ENCODE measurements at regions not wholly inside any gene's neighbourhood (a gene's known extent, or its start where the extent isn't known, plus 50 kb on each side); places are given as distances from the start of the nearest gene placed in this dataset.

DNA sequence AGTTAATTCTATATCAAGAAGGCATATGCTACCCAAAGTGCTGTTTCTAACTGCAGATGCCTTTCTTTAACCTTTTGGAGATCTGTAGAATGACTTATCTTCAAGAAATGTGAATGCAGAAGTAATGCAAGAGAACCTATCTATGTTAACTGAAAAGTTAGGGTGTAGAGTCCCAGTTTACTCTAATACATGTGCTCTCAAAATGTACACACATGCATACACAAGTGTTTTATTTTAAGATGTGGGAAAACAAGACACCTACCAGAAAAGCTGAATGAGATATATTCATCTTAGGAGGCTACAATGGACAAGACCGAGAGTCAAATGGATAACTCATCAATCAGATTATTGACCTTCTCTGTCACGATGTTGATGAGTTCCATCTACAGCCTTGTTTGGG is 80.9 kb downstream of the CDCA7 start:
- no peak for DNase-seq (ENCODE audit: low spot score)
- intact Hi-C loops (cut with micrococcal nuclease; ENCODE audit: unreplicated experiment) = no loop called here
- CTCF ChIA-PET = interaction anchor here (0.6 kb wide), 1 partner anchor 293 kb away, joined by 3 read pairs; no protein-coding TSS in a partner anchor

GRCh38 chr2:173436088-173436487 is 81.4 kb downstream of the CDCA7 start:
- intact Hi-C loops (cut with micrococcal nuclease; ENCODE audit: unreplicated experiment) = no loop called here
- H3K9me3 ChIP-seq (ENCODE audit: low read depth, low read length, poor library complexity, severe bottlenecking) = no peaks in the 10 kb centered on the region
- peaks cover 11% of the 10 kb centered on the region for H3K27me3 ChIP-seq (replicated peaks; ENCODE audit: insufficient read depth, low read depth, low read length, poor library complexity)
- POLR2A ChIA-PET (ENCODE audit: low non-redundant PET) = no interaction called here
- H3K36me3 ChIP-seq (ENCODE audit: insufficient read depth, low read length, poor library complexity, severe bottlenecking) = no peaks in the 10 kb centered on the region
- no peak overlapping the region for H3K4me3 ChIP-seq (ENCODE audit: low read depth, low read length, poor library complexity, severe bottlenecking)
- BruUV-seq (replicated peaks) = no TSS peak
- no peak for DNase-seq (ENCODE audit: low spot score)
- no peaks in the 10 kb centered on the region for H3K4me1 ChIP-seq (ENCODE audit: insufficient read depth, low read length, poor library complexity, severe bottlenecking)
- TF ChIP-seq CTCF (conservative IDR thresholded peaks at IDR 0.05; ENCODE audit: low read depth, low read length) (no peak), EZH2 (IDR thresholded peaks at IDR 0.05; ENCODE audit: borderline replicate concordance, low read depth, low read length, poor library complexity, severe bottlenecking) (no peak)
- no peak overlapping the region for H3K27ac ChIP-seq (ENCODE audit: low read depth, low read length, poor library complexity, severe bottlenecking)
- CTCF ChIA-PET = no interaction called here

More for the DNA sequence above, 80.9 kb downstream of the CDCA7 start:
- H3K4me3 ChIP-seq (ENCODE audit: low read depth, low read length, poor library complexity, severe bottlenecking) = no peak overlapping the region
- POLR2A ChIA-PET (ENCODE audit: low non-redundant PET) = no interaction called here
- H3K27me3 ChIP-seq (replicated peaks; ENCODE audit: insufficient read depth, low read depth, low read length, poor library complexity) = peaks cover 11% of the 10 kb centered on the region
- TF ChIP-seq CTCF (conservative IDR thresholded peaks at IDR 0.05; ENCODE audit: low read depth, low read length) (no peak), EZH2 (IDR thresholded peaks at IDR 0.05; ENCODE audit: borderline replicate concordance, low read depth, low read length, poor library complexity, severe bottlenecking) (no peak)
- no peaks in the 10 kb centered on the region for H3K4me1 ChIP-seq (ENCODE audit: insufficient read depth, low read length, poor library complexity, severe bottlenecking)
- no peaks in the 10 kb centered on the region for H3K9me3 ChIP-seq (ENCODE audit: low read depth, low read length, poor library complexity, severe bottlenecking)
- no TSS peak for BruUV-seq (replicated peaks)
- H3K27ac ChIP-seq (ENCODE audit: low read depth, low read length, poor library complexity, severe bottlenecking) = no peak overlapping the region
- H3K36me3 ChIP-seq (ENCODE audit: insufficient read depth, low read length, poor library complexity, severe bottlenecking) = no peaks in the 10 kb centered on the region

GRCh38 chr2:173441222-173441621 is 86.5 kb downstream of the CDCA7 start:
- no peaks in the 10 kb centered on the region for H3K9me3 ChIP-seq (ENCODE audit: low read depth, low read length, poor library complexity, severe bottlenecking)
- no peaks in the 10 kb centered on the region for H3K36me3 ChIP-seq (ENCODE audit: insufficient read depth, low read length, poor library complexity, severe bottlenecking)
- H3K4me1 ChIP-seq (ENCODE audit: insufficient read depth, low read length, poor library complexity, severe bottlenecking) = no peaks in the 10 kb centered on the region
- POLR2A ChIA-PET (ENCODE audit: low non-redundant PET) = no interaction called here
- CTCF ChIA-PET = no interaction called here
- no peak overlapping the region for H3K4me3 ChIP-seq (ENCODE audit: low read depth, low read length, poor library complexity, severe bottlenecking)
- intact Hi-C loops (cut with micrococcal nuclease; ENCODE audit: unreplicated experiment) = no loop called here
- DNase-seq (ENCODE audit: low spot score) = no peak
- no peak overlapping the region for H3K27ac ChIP-seq (ENCODE audit: low read depth, low read length, poor library complexity, severe bottlenecking)
- TF ChIP-seq EZH2 (IDR thresholded peaks at IDR 0.05; ENCODE audit: borderline replicate concordance, low read depth, low read length, poor library complexity, severe bottlenecking) (no peak), CTCF (conservative IDR thresholded peaks at IDR 0.05; ENCODE audit: low read depth, low read length) (no peak)
- no TSS peak for BruUV-seq (replicated peaks)
- no peaks in the 10 kb centered on the region for H3K27me3 ChIP-seq (replicated peaks; ENCODE audit: insufficient read depth, low read depth, low read length, poor library complexity)

Data from A673 (cell line).